AG09319 (cell line): ENCODE measurements at regions not wholly inside any gene's neighbourhood (a gene's known extent, or its start where the extent isn't known, plus 50 kb on each side); places are given as distances from the start of the nearest gene placed in this dataset.

ENCODE experiments used
- DNase-seq: peaks from one replicate; pipeline ENCODE4 v3.0.0-alpha.2; 2010; ENCODE audit warnings: low read depth; ENCODE audit errors: extremely low read depth
- CTCF ChIP-seq: IDR thresholded peaks from 2 replicates; pipeline ENCODE4 v1.5.1; 2011; ENCODE audit warnings: low read depth, mild to moderate bottlenecking, inconsistent platforms, low read length, moderate library complexity

GRCh38 chr10:78579576-78579975, 489.2 kb upstream of the ZMIZ1 start:
- DNase-seq, result no peak
- no peak for TF ChIP-seq CTCF

DNA sequence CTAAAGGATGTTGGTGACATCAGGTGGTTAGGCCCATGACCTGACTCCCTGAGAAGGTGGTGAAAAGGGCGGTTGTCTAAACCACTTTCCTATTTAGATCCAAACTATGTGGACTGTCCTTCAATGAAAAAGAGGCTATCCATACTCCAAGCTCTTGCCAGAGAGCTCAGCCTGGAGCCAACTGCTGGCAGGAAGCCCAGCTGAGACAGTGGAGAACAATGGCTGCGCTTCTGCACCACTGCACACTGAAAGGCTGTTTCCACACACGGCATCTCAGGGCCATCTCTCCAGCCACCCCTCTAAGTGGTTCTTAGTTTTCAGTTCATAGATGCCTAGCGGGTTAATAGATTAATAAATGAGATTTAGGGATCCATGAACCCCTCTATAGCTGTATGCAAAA, 488.8 kb upstream of the ZMIZ1 start:
- no peak for TF ChIP-seq CTCF
- no peak for DNase-seq

GRCh38 chr10:78581133-78581694, 487.6 kb upstream of the ZMIZ1 start:
- no peak for TF ChIP-seq CTCF
- DNase-seq, result no peak

DNA sequence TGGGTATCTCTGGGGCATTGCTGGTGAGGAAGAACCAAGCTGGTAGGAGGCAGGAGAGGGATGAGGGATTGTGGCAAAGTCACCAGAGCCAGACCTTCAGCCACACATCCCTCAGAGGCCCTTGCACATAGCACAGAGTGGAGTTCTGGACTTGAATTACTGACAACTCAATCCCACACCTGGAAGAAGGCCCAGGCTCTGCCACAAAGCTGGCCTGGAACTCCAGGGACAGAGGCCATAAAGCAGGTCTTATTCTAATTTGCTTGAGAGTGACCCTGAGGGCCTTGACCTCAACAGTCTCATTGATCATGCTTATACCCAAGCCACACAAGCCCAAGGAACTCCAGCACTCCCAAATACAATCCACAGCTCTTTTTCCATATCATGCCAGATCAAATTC, 486.2 kb upstream of the ZMIZ1 start:
- no peak for TF ChIP-seq CTCF
- DNase-seq, result no peak

- TF ChIP-seq CTCF, result no peak
- DNase-seq, result no peak
These were observed 484.5 kb upstream of the ZMIZ1 start for GRCh38 chr10:78584266-78584665.

DNA sequence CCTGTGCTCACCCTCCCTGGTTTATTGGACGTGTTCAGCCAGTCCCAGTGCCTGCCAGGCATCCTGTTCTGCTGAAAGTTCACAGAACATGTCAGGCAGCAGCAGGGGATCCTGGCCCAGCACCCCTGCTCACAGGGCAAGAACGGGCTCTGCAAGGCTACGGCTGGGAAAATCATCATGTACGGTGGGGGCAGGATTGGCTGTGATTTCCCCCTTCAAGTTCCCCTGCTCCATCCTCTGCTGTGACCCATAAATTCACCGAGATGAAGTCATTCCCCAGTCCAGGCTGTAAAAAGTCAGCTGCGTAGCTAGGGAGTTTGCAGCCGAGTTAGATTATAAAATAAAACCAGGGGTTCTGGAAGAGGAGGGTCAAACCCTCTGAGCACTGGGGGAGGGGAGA, 484.1 kb upstream of the ZMIZ1 start:
- TF ChIP-seq CTCF, result no peak
- no peak for DNase-seq

- DNase-seq, result no peak
- no peak for TF ChIP-seq CTCF
These were observed 482.8 kb upstream of the ZMIZ1 start for GRCh38 chr10:78585952-78586351.
